Testis (tissue), 2 donors: ENCODE measurements at regions not wholly inside any gene's neighbourhood (a gene's known extent, or its start where the extent isn't known, plus 50 kb on each side); places are given as distances from the start of the nearest gene placed in this dataset.

Experiments
- DNase-seq: peaks from one replicate; pipeline ENCODE4 v3.0.0-alpha.2; 2019
- H3K27ac ChIP-seq, 2 donors: fragments of 200-600 bp; sonication (generic); one replicate each; pipeline ENCODE4 v1.5.1; 2019
- H3K27me3 ChIP-seq: fragments of 200-600 bp; sonication (generic); one replicate; pipeline ENCODE4 v1.5.1; 2019
- H3K36me3 ChIP-seq: fragments of 200-600 bp; sonication (generic); one replicate; pipeline ENCODE4 v1.5.1; 2017; ENCODE audit warnings: low read depth; ENCODE audit errors: missing control alignments
- H3K4me1 ChIP-seq: fragments of 200-600 bp; sonication (generic); one replicate; pipeline ENCODE4 v1.5.1; 2019
- H3K4me3 ChIP-seq, 2 donors: fragments of 200-600 bp; sonication (generic); one replicate each; pipeline ENCODE4 v1.5.1; 2017 to 2019
- H3K9me3 ChIP-seq: fragments of 200-600 bp; sonication (generic); one replicate; pipeline ENCODE4 v1.5.1; 2017
- CTCF ChIP-seq, 3 experiments: fragments of 450-650 bp in 2 of 3; fragments of 200-600 bp in 1 of 3; sonication (generic) in 1 of 3; IDR thresholded peaks; one replicate each; pipeline ENCODE4 v1.5.1; 2016 to 2019; ENCODE audit warnings: antibody characterized with exemption in 3 of 3, mild to moderate bottlenecking in 2 of 3, moderate library complexity in 1 of 3
- POLR2A ChIP-seq: fragments of 450-650 bp; IDR thresholded peaks from one replicate; pipeline ENCODE4 v1.6.1; 2017; ENCODE audit warnings: antibody characterized with exemption, mild to moderate bottlenecking, moderate library complexity
- WGBS, 2 donors: methylation state at CpG; one replicate each; pipeline ENCODE4 v1.1.5; 2018; 5-methylcytosine and 5-hydroxymethylcytosine counted together
- intact Hi-C: fragments of 100-400 bp; cut with DNase I; formaldehyde crosslinking; loops from one replicate; pipeline ENCODE4 v1.15.1; 2023; ENCODE audit warnings: low total_unique reads

- Histone ChIP-seq H3K27me3 (no peaks in the 10 kb centered on the region), H3K36me3 (no peaks in the 10 kb centered on the region), H3K9me3 (no peaks in the 10 kb centered on the region), H3K4me1 (no peaks in the 10 kb centered on the region), H3K4me3 (no peak overlapping the region), H3K27ac (no peak overlapping the region)
- intact Hi-C loops = no loop called here
- DNase-seq = no peak
- TF ChIP-seq POLR2A (no peak), CTCF (IDR thresholded peaks at IDR 0.05) (no peak)
- 85 to 89% methylated on average over 1 of the region's 1 CpG for WGBS, 2 donors
These were observed 51.1 kb upstream of the ROPN1 start for GRCh38 chr3:124043023-124043422.

DNA sequence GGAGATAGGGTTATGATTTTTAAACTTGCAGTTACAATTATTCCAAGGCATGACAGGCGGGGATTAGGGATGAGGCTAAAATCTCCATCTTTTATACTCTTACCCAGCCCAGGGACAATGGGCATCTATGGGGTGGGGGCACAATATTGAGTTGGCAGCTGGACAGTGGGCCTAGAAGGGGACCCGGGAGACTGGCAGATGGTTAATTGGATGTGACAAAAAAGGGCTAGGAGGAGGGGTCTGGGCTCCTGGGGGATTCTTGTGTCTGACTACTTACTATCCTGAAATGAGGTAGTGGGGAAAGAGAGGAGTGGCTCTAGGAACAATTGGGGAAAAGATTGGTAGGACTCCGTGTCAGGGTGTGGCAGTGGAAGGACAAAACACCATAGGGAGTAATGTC, 53.0 kb upstream of the ROPN1 start:
- TF ChIP-seq POLR2A (no peak), CTCF (IDR thresholded peaks at IDR 0.05) (no peak)
- 86 to 87% methylated on average over 3 of the region's 3 CpGs for WGBS, 2 donors
- Histone ChIP-seq H3K4me3 (no peak overlapping the region), H3K9me3 (no peaks in the 10 kb centered on the region), H3K36me3 (no peaks in the 10 kb centered on the region), H3K27me3 (no peaks in the 10 kb centered on the region), H3K27ac (no peak overlapping the region), H3K4me1 (no peaks in the 10 kb centered on the region)
- DNase-seq = no peak
- intact Hi-C loops = no loop called here

DNA sequence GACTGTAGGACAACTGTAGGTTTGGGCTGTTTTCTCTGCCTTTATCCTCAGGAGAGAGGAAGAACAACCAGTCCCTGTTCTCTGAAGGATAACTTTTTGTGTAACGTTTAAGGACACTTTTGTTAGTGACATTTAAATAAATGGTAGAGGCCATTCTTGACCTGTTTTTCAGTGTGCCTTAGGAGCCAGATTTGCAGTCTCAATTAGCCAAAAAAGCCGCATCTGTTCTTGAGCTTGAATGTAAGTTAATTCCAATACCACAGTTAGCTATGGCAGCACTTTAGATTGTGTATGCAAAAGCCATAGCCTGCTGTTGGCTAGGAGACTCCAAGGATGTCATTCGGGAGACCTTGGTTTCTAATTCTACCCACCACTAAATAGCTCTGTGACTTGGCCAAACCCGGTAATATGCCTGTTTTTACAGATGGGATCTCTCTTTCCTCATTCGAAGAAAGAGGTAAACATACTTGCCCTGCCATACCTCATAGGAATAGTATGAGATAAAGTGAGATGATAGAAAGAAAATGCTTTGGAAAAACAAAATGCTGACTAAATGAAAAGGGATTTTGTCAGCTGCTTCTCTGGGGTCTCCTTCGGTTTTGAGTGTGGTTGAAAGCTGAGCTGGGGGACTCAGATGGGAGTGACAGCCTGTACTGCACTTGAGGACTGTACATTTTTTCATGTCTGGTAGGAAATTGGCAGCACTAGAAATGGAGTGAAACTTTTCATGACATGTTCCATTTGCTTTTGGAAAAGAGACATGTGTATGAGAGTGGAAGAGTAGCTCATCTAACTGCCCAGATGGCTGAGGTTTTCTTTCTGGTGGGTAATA, 57.3 kb upstream of the ROPN1 start:
- DNase-seq = no peak
- H3K27me3 ChIP-seq = no peaks in the 10 kb centered on the region
- intact Hi-C loops = no loop called here
- no peaks in the 10 kb centered on the region for H3K9me3 ChIP-seq
- no peaks in the 10 kb centered on the region for H3K4me1 ChIP-seq
- H3K36me3 ChIP-seq = no peaks in the 10 kb centered on the region
- WGBS, 2 donors = 78 to 80% methylated on average over 6 of the region's 6 CpGs
- no peak overlapping the region for H3K4me3 ChIP-seq
- H3K27ac ChIP-seq = no peak overlapping the region
- no peak for TF ChIP-seq CTCF (IDR thresholded peaks at IDR 0.05)
- TF ChIP-seq POLR2A = no peak

DNA sequence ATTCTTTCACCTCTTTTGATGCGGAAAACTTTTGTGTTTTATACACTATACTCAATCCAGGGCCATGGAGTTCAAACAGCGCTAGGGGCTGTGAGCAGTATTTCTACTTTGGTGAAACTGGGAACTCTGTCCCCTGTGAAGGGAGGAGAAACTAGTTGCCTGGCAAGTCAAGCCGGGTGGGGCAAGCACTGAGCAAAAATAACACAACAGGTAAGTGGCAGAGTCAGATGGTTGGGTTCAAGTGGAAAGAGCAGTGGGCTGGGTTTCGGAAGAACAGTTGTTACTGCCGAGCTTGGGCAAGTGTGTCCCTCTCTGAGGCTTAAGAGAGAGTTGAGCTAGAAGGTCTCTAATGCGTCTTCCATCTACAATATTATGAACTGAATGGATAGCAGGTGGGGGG, 59.7 kb upstream of the ROPN1 start:
- no peaks in the 10 kb centered on the region for H3K4me1 ChIP-seq
- H3K36me3 ChIP-seq = no peaks in the 10 kb centered on the region
- no peak overlapping the region for H3K27ac ChIP-seq
- H3K27me3 ChIP-seq = no peaks in the 10 kb centered on the region
- H3K9me3 ChIP-seq = no peaks in the 10 kb centered on the region
- intact Hi-C loops = no loop called here
- TF ChIP-seq CTCF (IDR thresholded peaks at IDR 0.05) (no peak), POLR2A (no peak)
- WGBS, 2 donors = 93 to 96% methylated on average over 6 of the region's 6 CpGs
- H3K4me3 ChIP-seq = no peak overlapping the region
- DNase-seq = no peak

DNA sequence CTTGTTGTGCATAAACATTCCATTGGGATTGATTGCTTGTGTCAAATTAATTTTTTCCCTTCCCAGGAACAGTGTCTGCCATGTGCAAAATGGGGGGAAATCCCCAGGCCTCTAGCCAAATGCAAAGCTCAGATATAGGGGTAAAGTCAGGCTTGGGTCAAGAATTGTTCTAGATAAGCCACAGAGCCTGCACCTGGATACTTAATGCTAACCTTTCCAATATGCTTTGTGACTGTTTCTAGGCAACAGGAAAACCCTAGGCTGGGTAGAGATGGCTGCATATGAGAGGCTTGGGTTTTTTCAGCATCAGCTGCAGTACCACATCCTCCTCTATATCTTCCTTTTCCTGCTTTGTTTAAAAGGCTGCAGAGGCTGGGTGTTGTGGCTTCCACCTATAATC, 61.9 kb upstream of the ROPN1 start:
- intact Hi-C loops = no loop called here
- no peak for DNase-seq
- no peak overlapping the region for H3K27ac ChIP-seq
- H3K9me3 ChIP-seq = no peaks in the 10 kb centered on the region
- no peaks in the 10 kb centered on the region for H3K27me3 ChIP-seq
- H3K4me1 ChIP-seq = no peaks in the 10 kb centered on the region
- no peak for TF ChIP-seq CTCF (IDR thresholded peaks at IDR 0.05)
- no peak for TF ChIP-seq POLR2A
- no peak overlapping the region for H3K4me3 ChIP-seq
- H3K36me3 ChIP-seq = no peaks in the 10 kb centered on the region
